ENCODE measurements at regions not wholly inside any gene's neighbourhood (a gene's known extent, or its start where the extent isn't known, plus 50 kb on each side); places are given as distances from the start of the nearest gene placed in this dataset.
"Not testable (repeated sequence)": the region's sequence is repeated elsewhere in the genome, so short reads cannot be mapped to it uniquely, and the experiment has no call there.

GRCh38 chr4:64727391-64727790, 318.1 kb upstream of the TECRL start:
- H3K4me3 ChIP-seq (ENCODE audit: low read length); H3K27me3 ChIP-seq (ENCODE audit: insufficient read depth, low read length); H3K9me3 ChIP-seq (ENCODE audit: insufficient read depth, low read depth, low read length); H3K36me3 ChIP-seq (ENCODE audit: insufficient read depth, low read length): not testable (repeated sequence)
- Histone ChIP-seq H3K4me1 (ENCODE audit: insufficient read depth, low read length) (peaks cover 36% of the 10 kb centered on the region), H3K9ac (ENCODE audit: low read depth, low read length) (peak overlapping the region; percentile 38; the same call in 1 of the 2 replicates), H3K27ac (ENCODE audit: low read depth, low read length) (peak overlapping the region; percentile 84)
- 89% methylated on average over 5 of the region's 5 CpGs for whole genome bisulfite sequencing

- peaks cover 29% of the 10 kb centered on the region for H3K4me1 ChIP-seq (ENCODE audit: insufficient read depth, low read length)
- no peaks in the 10 kb centered on the region for H3K36me3 ChIP-seq (ENCODE audit: insufficient read depth, low read length)
- H3K27ac ChIP-seq (ENCODE audit: low read depth, low read length), result no peak overlapping the region
- WGBS, result 94% methylated on average over 9 of the region's 9 CpGs
- no peak overlapping the region for H3K9ac ChIP-seq (ENCODE audit: low read depth, low read length)
- H3K4me3 ChIP-seq (ENCODE audit: low read length), result no peak overlapping the region
- H3K9me3 ChIP-seq (ENCODE audit: insufficient read depth, low read depth, low read length), result peaks cover 2% of the 10 kb centered on the region; the same call in 1 of the 2 replicates
- no peaks in the 10 kb centered on the region for H3K27me3 ChIP-seq (ENCODE audit: insufficient read depth, low read length)
Measured at GRCh38 chr4:64724689-64725088, 315.4 kb upstream of the TECRL start.

GRCh38 chr4:64721106-64721505, 311.9 kb upstream of the TECRL start:
- Histone ChIP-seq H3K9ac (ENCODE audit: low read depth, low read length) (no peak overlapping the region), H3K4me3 (ENCODE audit: low read length) (no peak overlapping the region), H3K4me1 (ENCODE audit: insufficient read depth, low read length) (no peaks in the 10 kb centered on the region), H3K27me3 (ENCODE audit: insufficient read depth, low read length) (no peaks in the 10 kb centered on the region), H3K9me3 (ENCODE audit: insufficient read depth, low read depth, low read length) (peaks cover 10% of the 10 kb centered on the region), H3K36me3 (ENCODE audit: insufficient read depth, low read length) (no peaks in the 10 kb centered on the region; the same call in 1 of the 2 replicates), H3K27ac (ENCODE audit: low read depth, low read length) (no peak overlapping the region)
- 92% methylated on average over 3 of the region's 3 CpGs for WGBS

GRCh38 chr4:64718091-64718490, 308.8 kb upstream of the TECRL start:
- Histone ChIP-seq H3K9me3 (ENCODE audit: insufficient read depth, low read depth, low read length) (peaks cover 10% of the 10 kb centered on the region), H3K27me3 (ENCODE audit: insufficient read depth, low read length) (no peaks in the 10 kb centered on the region), H3K4me3 (ENCODE audit: low read length) (no peak overlapping the region), H3K27ac (ENCODE audit: low read depth, low read length) (no peak overlapping the region), H3K9ac (ENCODE audit: low read depth, low read length) (no peak overlapping the region), H3K36me3 (ENCODE audit: insufficient read depth, low read length) (no peaks in the 10 kb centered on the region; the same call in 1 of the 2 replicates), H3K4me1 (ENCODE audit: insufficient read depth, low read length) (no peaks in the 10 kb centered on the region)
- WGBS, result 96% methylated on average over 3 of the region's 3 CpGs

- Histone ChIP-seq H3K4me3 (ENCODE audit: low read length) (no peak overlapping the region), H3K27ac (ENCODE audit: low read depth, low read length) (no peak overlapping the region), H3K9ac (ENCODE audit: low read depth, low read length) (no peak overlapping the region; the same call in 1 of the 2 replicates), H3K4me1 (ENCODE audit: insufficient read depth, low read length) (no peaks in the 10 kb centered on the region), H3K9me3 (ENCODE audit: insufficient read depth, low read depth, low read length) (peaks cover 10% of the 10 kb centered on the region), H3K27me3 (ENCODE audit: insufficient read depth, low read length) (no peaks in the 10 kb centered on the region), H3K36me3 (ENCODE audit: insufficient read depth, low read length) (no peaks in the 10 kb centered on the region; the same call in 1 of the 2 replicates)
Measured at GRCh38 chr4:64715741-64716140, 306.5 kb upstream of the TECRL start.

GRCh38 chr4:64713256-64713840, 304.1 kb upstream of the TECRL start:
- Histone ChIP-seq H3K36me3 (ENCODE audit: insufficient read depth, low read length) (no peaks in the 10 kb centered on the region), H3K4me1 (ENCODE audit: insufficient read depth, low read length) (no peaks in the 10 kb centered on the region), H3K9me3 (ENCODE audit: insufficient read depth, low read depth, low read length) (peaks cover 7% of the 10 kb centered on the region), H3K27me3 (ENCODE audit: insufficient read depth, low read length) (no peaks in the 10 kb centered on the region), H3K9ac (ENCODE audit: low read depth, low read length) (no peak overlapping the region), H3K27ac (ENCODE audit: low read depth, low read length) (no peak overlapping the region), H3K4me3 (ENCODE audit: low read length) (no peak overlapping the region)
- 0% methylated on average over 1 of the region's 2 CpGs for WGBS

GRCh38 chr4:64712590-64712989, 303.3 kb upstream of the TECRL start:
- 79% methylated on average over 8 of the region's 8 CpGs for WGBS
- H3K9me3 ChIP-seq (ENCODE audit: insufficient read depth, low read depth, low read length), result peaks cover 6% of the 10 kb centered on the region
- no peaks in the 10 kb centered on the region for H3K36me3 ChIP-seq (ENCODE audit: insufficient read depth, low read length)
- H3K27me3 ChIP-seq (ENCODE audit: insufficient read depth, low read length), result no peaks in the 10 kb centered on the region
- H3K4me3 ChIP-seq (ENCODE audit: low read length), result no peak overlapping the region
- no peak overlapping the region for H3K9ac ChIP-seq (ENCODE audit: low read depth, low read length)
- H3K27ac ChIP-seq (ENCODE audit: low read depth, low read length), result no peak overlapping the region
- H3K4me1 ChIP-seq (ENCODE audit: insufficient read depth, low read length), result no peaks in the 10 kb centered on the region

GRCh38 chr4:64705989-64706388, 296.7 kb upstream of the TECRL start:
- no peaks in the 10 kb centered on the region for H3K4me1 ChIP-seq (ENCODE audit: insufficient read depth, low read length)
- no peaks in the 10 kb centered on the region for H3K36me3 ChIP-seq (ENCODE audit: insufficient read depth, low read length)
- no peaks in the 10 kb centered on the region for H3K9me3 ChIP-seq (ENCODE audit: insufficient read depth, low read depth, low read length)
- 95% methylated on average over 3 of the region's 3 CpGs for WGBS
- H3K9ac ChIP-seq (ENCODE audit: low read depth, low read length), result no peak overlapping the region
- H3K27ac ChIP-seq (ENCODE audit: low read depth, low read length), result no peak overlapping the region
- no peak overlapping the region for H3K4me3 ChIP-seq (ENCODE audit: low read length)
- no peaks in the 10 kb centered on the region for H3K27me3 ChIP-seq (ENCODE audit: insufficient read depth, low read length)

- Histone ChIP-seq H3K4me3 (ENCODE audit: low read length) (no peak overlapping the region), H3K27me3 (ENCODE audit: insufficient read depth, low read length) (no peaks in the 10 kb centered on the region), H3K27ac (ENCODE audit: low read depth, low read length) (no peak overlapping the region), H3K4me1 (ENCODE audit: insufficient read depth, low read length) (peaks cover 5% of the 10 kb centered on the region; the same call in 1 of the 2 replicates), H3K36me3 (ENCODE audit: insufficient read depth, low read length) (no peaks in the 10 kb centered on the region), H3K9me3 (ENCODE audit: insufficient read depth, low read depth, low read length) (no peaks in the 10 kb centered on the region), H3K9ac (ENCODE audit: low read depth, low read length) (no peak overlapping the region)
- WGBS, result 89% methylated on average over 2 of the region's 2 CpGs
Measured at GRCh38 chr4:64698171-64698570, 288.9 kb upstream of the TECRL start.

GRCh38 chr4:64682946-64683345, 273.7 kb upstream of the TECRL start:
- 94% methylated on average over 3 of the region's 4 CpGs for WGBS
- Histone ChIP-seq H3K9ac (ENCODE audit: low read depth, low read length) (no peak overlapping the region), H3K4me1 (ENCODE audit: insufficient read depth, low read length) (no peaks in the 10 kb centered on the region), H3K27me3 (ENCODE audit: insufficient read depth, low read length) (no peaks in the 10 kb centered on the region), H3K9me3 (ENCODE audit: insufficient read depth, low read depth, low read length) (peaks cover 7% of the 10 kb centered on the region; the same call in 1 of the 2 replicates), H3K27ac (ENCODE audit: low read depth, low read length) (no peak overlapping the region), H3K36me3 (ENCODE audit: insufficient read depth, low read length) (no peaks in the 10 kb centered on the region), H3K4me3 (ENCODE audit: low read length) (no peak overlapping the region)

- Histone ChIP-seq H3K9me3 (ENCODE audit: insufficient read depth, low read depth, low read length) (peaks cover 3% of the 10 kb centered on the region; the same call in 1 of the 2 replicates), H3K36me3 (ENCODE audit: insufficient read depth, low read length) (no peaks in the 10 kb centered on the region), H3K4me3 (ENCODE audit: low read length) (no peak overlapping the region), H3K4me1 (ENCODE audit: insufficient read depth, low read length) (no peaks in the 10 kb centered on the region), H3K27ac (ENCODE audit: low read depth, low read length) (no peak overlapping the region), H3K9ac (ENCODE audit: low read depth, low read length) (no peak overlapping the region), H3K27me3 (ENCODE audit: insufficient read depth, low read length) (no peaks in the 10 kb centered on the region)
- WGBS, result 100% methylated on average over 3 of the region's 4 CpGs
Measured at GRCh38 chr4:64682481-64682880, 273.2 kb upstream of the TECRL start.

GRCh38 chr4:64673121-64673520, 263.9 kb upstream of the TECRL start:
- not testable (repeated sequence) for H3K9ac ChIP-seq (ENCODE audit: low read depth, low read length); H3K36me3 ChIP-seq (ENCODE audit: insufficient read depth, low read length); H3K9me3 ChIP-seq (ENCODE audit: insufficient read depth, low read depth, low read length); H3K4me3 ChIP-seq (ENCODE audit: low read length); H3K27me3 ChIP-seq (ENCODE audit: insufficient read depth, low read length); H3K27ac ChIP-seq (ENCODE audit: low read depth, low read length); H3K4me1 ChIP-seq (ENCODE audit: insufficient read depth, low read length)
- 95% methylated on average over 2 of the region's 2 CpGs for WGBS
